Mucosa of gallbladder (tissue), 1 donor: ENCODE measurements at regions not wholly inside any gene's neighbourhood (a gene's known extent, or its start where the extent isn't known, plus 50 kb on each side); places are given as distances from the start of the nearest gene placed in this dataset.

Experiments
- DNase-seq: peaks from one replicate; pipeline ENCODE4 v3.0.0-alpha.2; 2020; ENCODE audit warnings: low spot score
- donor health status: DM: no; HTN: no; CAD: no.

DNA sequence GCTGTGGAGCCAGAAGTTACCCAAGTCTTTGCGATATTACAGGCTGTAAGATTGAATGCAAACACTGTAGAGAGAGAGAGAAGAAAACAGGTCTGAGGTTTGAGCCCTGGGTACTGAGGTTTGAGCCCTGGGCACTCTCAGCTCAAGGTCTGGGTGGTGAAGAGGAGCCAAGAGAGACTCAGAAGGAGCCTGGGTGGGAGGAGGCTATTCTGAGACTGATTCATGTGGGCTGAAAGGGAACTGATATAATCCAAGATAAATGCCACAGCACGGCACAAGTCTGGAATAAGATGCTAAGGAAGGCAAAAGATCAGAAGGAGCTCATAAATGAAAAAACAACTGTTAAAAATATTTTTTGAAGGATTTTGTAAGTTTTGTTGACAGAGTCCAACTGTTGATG, 407.6 kb upstream of the HS6ST1 start:
- no peak for DNase-seq

DNA sequence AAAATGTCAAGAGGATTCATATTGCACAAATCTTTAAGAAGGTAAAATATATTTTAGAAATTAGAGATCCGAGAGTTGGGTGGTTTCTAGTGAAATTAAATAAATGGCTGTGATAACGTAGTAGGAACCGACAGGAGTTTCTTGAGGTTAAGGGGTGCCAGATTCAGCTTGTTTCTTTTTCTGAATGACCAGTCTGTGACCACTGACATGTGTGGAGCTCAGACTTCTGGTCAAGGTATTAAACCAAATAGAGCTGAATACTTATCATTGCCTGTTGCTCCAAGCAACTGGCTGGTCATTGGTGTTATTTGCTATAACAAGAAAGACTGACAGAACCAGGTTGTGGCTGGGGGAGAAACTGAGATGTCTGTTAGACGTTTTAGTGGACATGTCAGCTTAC, 408.2 kb upstream of the HS6ST1 start:
- DNase-seq, result no peak

GRCh38 chr2:128727404-128727803, 408.7 kb upstream of the HS6ST1 start:
- DNase-seq, result no peak

- no peak for DNase-seq
Observed at GRCh38 chr2:128727914-128728313, 409.2 kb upstream of the HS6ST1 start.

- no peak for DNase-seq
Observed at GRCh38 chr2:128729051-128729450, 410.4 kb upstream of the HS6ST1 start.

- no peak for DNase-seq
Observed at GRCh38 chr2:128731994-128732650, 413.5 kb upstream of the HS6ST1 start.

GRCh38 chr2:128732976-128733431, 414.3 kb upstream of the HS6ST1 start:
- no peak for DNase-seq

DNA sequence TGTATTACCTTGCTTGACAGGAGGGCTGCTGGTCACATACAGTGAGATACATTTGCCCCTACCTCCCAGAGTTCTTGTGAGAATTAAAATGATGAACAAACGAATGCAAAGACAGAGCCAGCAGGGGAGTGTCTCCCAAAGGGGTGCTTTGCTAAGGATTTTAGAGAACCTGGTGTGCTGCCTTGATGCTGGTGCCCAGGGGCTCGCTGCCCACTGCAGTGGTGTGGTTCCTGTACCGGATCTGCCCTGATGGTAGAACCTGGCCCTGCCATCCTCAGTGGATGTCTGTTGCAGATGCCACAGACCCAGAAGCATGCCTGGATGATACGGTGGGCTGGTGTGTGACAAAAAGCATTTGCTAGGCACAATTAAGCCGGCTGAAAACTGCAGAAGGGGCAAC, 414.8 kb upstream of the HS6ST1 start:
- DNase-seq, result no peak

- no peak for DNase-seq
Observed at GRCh38 chr2:128734521-128735295, 416.0 kb upstream of the HS6ST1 start.

- no peak for DNase-seq
Observed at GRCh38 chr2:128735296-128735960, 416.8 kb upstream of the HS6ST1 start.

DNA sequence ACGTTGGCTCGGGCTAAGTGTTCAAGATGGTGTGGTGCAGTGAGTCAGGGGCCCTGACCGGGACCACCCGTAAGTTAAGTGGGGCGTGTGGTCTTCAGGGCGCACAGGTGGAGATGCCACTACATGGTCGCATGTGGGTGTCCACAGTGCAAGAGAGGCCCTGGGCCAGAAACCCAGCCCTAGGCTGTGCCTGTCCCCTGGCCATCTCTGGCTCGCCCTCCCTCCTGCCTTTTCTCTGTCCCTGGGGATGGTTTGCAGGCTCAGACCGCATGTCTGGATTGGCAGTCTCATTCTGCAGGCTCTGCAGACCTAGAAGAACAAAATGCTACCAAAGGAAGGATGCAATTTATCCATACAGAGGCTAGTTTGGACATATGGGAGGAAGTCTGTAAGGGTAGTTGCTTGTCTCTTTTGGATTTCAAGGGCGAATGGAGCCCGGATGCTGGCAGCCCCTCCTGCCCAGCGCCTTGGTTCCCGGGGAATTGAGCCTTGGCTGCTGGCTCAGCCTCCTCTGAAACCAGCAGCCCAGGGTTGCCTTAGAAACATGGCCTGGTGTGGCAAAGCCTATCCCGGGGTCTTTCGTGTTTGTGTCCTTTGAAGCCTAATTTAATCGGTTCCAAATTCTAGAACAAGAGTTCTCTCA, 417.5 kb upstream of the HS6ST1 start:
- DNase-seq, result no peak

DNA sequence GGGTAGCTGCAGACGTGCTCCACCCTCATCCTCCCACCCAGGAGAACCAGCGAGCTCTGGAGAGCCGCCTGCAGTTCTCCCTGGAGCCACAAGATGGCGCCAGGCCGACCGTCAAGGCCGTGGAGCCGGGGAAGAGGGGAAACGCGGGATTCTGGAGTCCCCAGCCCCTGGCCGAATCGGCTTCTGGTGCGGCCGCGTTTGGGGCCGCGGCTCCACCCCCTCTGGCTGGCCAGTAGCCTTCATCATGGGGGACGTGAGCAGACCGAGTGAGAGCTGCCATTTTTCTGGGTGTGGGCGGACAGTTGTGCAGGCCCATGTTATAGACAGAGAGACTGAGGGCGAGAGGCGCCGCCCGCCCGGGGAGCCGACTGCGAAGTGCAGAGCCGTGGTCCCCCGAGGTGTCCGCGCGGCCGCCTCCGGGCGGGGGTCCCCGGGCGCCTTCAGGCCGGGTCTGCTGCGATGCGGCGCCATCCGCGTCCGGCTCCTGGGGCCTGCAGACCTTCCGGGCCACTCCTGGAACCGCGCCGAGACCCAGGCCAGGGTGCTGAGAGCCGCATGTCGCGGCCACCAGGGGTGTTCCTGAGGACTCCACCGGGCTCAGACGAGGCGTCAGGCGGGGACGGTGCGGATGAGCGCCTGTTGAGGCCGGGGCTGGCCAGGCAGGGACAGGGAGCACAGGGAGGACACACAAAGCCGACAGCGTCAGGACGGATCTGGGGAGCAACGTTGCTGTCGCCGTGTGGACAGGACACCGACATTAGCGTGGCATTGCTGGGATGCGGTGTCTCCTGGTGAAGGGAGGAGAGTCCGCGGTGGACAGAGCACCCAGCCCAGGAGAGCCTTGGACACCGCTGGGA, 418.2 kb upstream of the HS6ST1 start:
- peak; percentile 82 for DNase-seq

DNA sequence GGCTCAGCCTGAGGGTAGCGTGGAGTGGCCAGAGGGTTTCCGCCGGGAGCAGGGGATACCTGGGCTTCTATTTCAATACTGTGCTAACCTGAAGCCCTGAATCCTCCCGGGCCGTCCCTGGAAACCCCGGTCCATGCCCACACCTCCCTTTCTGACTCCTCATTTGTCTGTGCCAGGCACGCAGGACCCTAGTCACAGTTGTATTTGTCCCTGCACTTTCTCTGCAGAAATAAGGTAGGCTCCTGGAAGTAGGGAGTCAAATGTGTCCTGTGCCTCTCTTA, 418.8 kb upstream of the HS6ST1 start:
- no peak for DNase-seq

DNA sequence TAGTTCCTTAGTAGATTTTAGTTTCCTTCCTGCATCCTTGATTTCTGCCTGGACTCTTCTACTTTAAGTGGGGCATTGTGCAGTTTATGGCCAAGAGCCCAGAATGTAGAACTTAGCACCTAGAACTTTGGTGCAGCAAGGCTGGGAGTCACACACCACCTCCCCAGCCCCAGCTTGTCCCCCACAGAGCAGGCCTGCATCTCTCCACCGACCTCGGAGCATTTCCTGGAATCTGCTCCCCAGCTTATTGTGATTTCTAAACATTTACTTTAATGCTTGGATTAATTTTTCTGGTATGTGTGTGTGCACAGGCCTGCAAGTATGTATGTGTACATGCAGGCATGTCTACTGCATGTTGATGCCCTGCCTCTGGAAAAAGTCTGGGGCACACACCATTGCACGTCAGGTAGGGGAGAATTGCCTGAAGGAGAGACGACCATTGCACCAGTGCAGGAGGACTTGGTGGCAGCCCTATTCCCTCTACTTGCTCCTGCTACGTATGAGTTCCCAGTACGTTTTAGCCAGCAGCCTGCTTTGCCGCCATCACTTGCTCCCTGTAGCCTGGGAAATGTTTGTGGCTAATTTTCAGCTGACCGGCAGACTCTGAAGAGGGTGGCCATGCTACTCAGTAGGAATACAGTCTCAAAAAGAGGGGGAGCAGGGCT, 419.9 kb upstream of the HS6ST1 start:
- DNase-seq, result no peak

GRCh38 chr2:128742467-128742866, 423.8 kb upstream of the HS6ST1 start:
- DNase-seq, result no peak

GRCh38 chr2:128745946-128746345, 427.3 kb upstream of the HS6ST1 start:
- DNase-seq, result no peak

- DNase-seq, result no peak
Observed at GRCh38 chr2:128746356-128746755, 427.7 kb upstream of the HS6ST1 start.

- no peak for DNase-seq
Observed at GRCh38 chr2:128748336-128748735, 429.7 kb upstream of the HS6ST1 start.

DNA sequence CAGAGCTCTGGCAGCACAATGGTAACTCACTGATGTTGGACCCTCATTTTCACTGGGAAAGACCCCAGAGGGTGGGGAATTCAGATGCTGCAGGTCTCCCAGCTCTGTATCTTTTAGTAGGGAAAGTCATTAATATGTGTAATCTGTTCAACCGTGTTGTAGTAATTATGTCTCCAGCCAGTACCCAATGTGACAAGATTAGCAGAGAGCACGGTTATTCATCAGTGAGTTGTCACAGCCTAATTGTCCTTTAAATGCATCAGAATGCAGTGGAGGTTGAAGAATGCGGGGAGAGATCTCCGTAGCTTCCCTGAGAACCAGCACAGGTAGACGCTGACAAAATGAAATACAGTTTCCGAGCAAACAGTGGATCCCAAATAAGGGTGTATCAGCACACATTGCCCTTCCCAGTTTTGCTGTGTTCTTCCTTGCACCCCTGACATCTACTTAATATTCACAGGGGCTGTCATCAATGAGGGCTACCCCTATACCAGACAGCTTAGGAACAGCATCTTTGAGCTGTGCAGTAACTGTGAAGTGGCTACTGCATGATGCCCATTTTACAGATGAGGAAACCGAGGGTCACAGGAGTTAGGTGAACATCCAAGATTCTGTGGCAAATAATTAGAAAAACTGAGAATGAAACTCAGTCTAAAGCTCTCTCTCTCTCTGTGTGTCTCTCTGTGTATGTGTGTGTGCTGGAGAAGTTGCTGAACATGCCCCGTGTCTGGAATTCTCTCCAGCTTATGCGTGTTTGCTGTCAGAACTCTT, 430.4 kb upstream of the HS6ST1 start:
- no peak for DNase-seq
